ENCODE measurements at regions not wholly inside any gene's neighbourhood (a gene's known extent, or its start where the extent isn't known, plus 50 kb on each side); places are given as distances from the start of the nearest gene placed in this dataset.

DNA sequence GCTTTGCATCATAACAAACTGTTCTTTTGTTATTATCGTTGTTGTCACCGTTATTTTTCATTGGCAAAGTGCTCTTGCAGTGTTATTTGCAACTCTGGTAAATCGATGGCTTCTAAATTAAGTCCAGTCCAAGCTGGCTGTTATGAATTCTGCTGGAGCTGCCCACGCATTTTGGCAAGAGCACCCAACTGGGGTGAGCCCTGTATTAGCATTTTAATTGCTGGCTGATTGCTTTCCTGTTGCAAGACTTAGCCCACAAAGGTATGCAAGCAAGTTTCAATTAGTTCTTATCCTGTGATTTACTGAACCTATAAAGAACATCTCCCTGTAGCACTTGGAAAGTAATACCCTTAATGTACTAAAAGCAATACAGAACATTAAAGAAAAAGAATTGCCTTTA, 226.8 kb downstream of the ACTR3B start:
- DNase-seq (ENCODE audit: low spot score) (no peak), ATAC-seq (ENCODE audit: low FRiP score) (no peak)
- TF ChIP-seq, protein P1, sequence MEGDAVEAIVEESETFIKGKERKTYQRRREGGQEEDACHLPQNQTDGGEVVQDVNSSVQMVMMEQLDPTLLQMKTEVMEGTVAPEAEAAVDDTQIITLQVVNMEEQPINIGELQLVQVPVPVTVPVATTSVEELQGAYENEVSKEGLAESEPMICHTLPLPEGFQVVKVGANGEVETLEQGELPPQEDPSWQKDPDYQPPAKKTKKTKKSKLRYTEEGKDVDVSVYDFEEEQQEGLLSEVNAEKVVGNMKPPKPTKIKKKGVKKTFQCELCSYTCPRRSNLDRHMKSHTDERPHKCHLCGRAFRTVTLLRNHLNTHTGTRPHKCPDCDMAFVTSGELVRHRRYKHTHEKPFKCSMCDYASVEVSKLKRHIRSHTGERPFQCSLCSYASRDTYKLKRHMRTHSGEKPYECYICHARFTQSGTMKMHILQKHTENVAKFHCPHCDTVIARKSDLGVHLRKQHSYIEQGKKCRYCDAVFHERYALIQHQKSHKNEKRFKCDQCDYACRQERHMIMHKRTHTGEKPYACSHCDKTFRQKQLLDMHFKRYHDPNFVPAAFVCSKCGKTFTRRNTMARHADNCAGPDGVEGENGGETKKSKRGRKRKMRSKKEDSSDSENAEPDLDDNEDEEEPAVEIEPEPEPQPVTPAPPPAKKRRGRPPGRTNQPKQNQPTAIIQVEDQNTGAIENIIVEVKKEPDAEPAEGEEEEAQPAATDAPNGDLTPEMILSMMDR (IDR thresholded peaks at IDR 0.05): no peak

DNA sequence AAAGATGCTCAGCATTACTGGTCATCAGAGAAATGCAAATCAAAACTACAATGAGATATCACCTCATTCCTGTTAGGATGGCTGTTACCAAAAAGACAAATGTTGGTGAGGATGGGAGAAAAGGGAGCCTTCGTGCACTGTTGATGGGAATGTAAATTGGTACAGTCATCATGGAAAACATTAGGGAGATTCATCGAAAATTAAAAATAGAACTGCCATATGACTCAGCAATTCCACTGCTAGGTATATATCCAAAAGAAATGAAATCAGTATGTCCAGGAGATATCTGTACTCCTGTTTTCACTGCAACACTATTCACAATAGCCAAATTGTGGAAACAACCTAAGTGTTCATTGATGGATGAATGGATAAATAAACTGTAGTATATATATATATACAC, 228.1 kb downstream of the ACTR3B start:
- no peak for DNase-seq (ENCODE audit: low spot score)
- TF ChIP-seq, protein P1 (IDR thresholded peaks at IDR 0.05): no peak
- no peak for ATAC-seq (ENCODE audit: low FRiP score)

DNA sequence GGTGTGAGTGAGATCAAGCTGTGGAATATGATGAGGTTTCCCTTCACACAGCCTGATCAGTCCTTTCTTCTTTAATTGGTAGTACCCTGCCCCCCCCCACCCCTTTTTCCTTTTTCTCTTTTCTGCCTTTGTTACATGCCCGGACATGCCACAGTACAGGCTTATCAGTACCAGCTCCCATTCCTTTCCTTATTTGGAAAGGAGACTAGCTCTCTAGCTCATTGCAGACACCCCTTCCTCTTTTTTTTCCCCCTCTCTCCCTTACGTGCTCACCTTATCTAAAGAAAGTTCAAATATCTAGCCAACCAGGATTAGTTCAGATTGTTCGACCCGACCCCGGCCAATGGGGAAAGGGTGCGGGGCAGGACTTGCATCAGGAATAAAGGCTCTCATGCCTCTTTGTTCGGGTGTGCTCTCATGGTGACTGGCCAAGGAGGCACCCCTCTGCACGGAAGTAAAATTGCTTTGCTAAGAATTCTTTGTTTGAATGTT, 230.4 kb downstream of the ACTR3B start:
- DNase-seq (ENCODE audit: low spot score): no peak
- no peak for ATAC-seq (ENCODE audit: low FRiP score)
- TF ChIP-seq, protein P1 (IDR thresholded peaks at IDR 0.05): no peak

DNA sequence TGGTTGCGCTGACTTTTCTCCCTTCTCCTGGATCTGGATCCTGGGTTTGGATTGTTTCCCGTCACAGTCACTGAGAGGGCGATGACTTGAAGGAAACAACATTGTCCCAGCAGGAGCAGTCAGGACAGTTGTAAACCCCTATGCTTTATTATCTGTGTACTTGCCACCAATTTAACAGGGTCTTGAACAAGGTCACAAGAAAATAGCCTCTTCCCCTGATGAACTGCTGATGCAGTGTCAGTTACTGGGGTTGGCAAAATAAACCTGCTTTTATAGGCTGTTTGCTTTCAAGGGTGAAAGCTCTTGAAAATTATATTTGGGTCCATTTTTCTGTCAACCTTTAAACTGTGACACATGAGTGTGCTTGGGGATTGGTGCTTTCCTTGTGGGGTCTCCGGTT, 238.9 kb downstream of the ACTR3B start:
- no peak for ATAC-seq (ENCODE audit: low FRiP score)
- TF ChIP-seq, protein P1 (IDR thresholded peaks at IDR 0.05): no peak
- DNase-seq (ENCODE audit: low spot score): no peak

DNA sequence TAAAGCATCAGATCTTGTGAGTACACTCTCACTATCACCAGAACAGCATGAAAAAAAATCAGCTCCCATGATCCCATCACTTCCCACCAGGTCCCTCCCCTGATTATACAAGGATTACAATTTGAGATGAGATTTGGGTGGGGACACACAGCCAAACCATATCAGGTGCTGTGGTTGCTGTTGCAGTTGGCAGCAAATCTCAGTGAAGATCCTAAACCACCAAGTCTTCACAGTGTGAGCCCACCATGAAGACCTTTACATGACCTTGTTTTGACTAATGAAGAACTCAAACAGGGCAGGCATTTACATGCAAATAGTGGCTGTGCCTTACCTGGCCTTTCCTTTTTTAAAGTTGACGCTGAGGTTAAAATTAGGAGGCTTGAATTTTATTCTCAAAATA, 242.6 kb downstream of the ACTR3B start:
- DNase-seq (ENCODE audit: low spot score) (no peak), ATAC-seq (ENCODE audit: low FRiP score) (no peak)
- TF ChIP-seq, protein P1 (IDR thresholded peaks at IDR 0.05): no peak

DNA sequence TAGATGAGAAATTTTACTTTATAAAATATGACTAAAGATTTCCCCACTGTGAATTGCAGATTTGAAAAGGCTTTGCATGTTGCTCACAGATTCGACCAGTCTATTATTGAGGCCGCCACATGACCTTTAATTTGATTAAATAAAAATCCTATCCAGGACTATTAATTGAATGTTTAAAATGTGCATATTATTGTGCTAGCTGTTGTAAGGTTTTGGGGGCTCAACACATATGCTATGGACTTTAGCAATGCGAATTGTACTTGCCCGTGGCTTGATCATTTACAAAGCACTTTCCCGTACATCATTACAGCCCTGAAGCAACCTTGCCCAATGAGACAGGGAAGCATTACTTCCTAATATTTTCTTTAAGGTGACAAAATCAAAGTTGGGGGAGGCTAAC, 243.0 kb downstream of the ACTR3B start:
- TF ChIP-seq, protein P1 (IDR thresholded peaks at IDR 0.05): no peak
- ATAC-seq (ENCODE audit: low FRiP score): no peak
- DNase-seq (ENCODE audit: low spot score): no peak

DNA sequence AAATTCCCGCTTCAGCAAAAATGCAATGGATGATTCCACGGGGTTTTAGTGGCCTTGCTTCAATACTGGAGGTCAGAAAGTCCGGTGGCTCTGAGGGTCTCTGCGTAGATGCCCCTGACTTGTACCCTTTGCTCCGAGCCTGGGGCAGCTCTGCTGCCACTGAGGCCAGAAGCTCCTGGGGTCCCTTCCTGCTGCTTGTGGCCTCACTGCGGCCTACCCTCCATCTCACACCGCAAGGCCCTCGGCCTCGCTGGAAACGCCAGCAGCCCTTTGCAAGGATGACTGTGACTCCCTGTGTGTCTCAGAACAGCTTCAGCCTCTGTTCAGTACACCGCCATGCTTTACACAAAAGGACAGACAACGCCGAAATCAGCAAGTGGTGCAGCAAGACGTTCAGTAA, 244.8 kb downstream of the ACTR3B start:
- ATAC-seq (ENCODE audit: low FRiP score) (no peak), DNase-seq (ENCODE audit: low spot score) (no peak)
- TF ChIP-seq, protein P1 (IDR thresholded peaks at IDR 0.05): no peak

All from omental fat pad (tissue), 3 donors.